T-helper 17 cell (primary cell): ENCODE measurements at regions not wholly inside any gene's neighbourhood (a gene's known extent, or its start where the extent isn't known, plus 50 kb on each side); places are given as distances from the start of the nearest gene placed in this dataset.

Experiments
- ATAC-seq: fragments of 150-1000 bp; cut with Tn5 transposase; 2 replicates; pipeline ENCODE4 v1.10.0; 2021; ENCODE audit warnings: mild to moderate bottlenecking, moderate library complexity
- DNase-seq, 3 donors: peaks; one replicate each; pipeline versions ENCODE4 v3.0.0 to v3.0.0-alpha.2; 2020 to 2021
- H3K9me3 ChIP-seq: one replicate; pipeline ENCODE4 v1.7.0; 2013; ENCODE audit warnings: low read length, mild to moderate bottlenecking; ENCODE audit not compliant: control insufficient read depth, poor library complexity, severe bottlenecking
- H3K27ac Mint-ChIP-seq: one replicate; pipeline ENCODE4 v1.8.0; 2022; ENCODE audit warnings: mild to moderate bottlenecking, moderate library complexity, mixed read lengths
- H3K27me3 Mint-ChIP-seq: one replicate; pipeline ENCODE4 v1.8.0; 2022; ENCODE audit warnings: mixed read lengths
- H3K36me3 Mint-ChIP-seq: one replicate; pipeline ENCODE4 v1.8.0; 2022; ENCODE audit warnings: low read depth, mixed read lengths
- H3K4me1 Mint-ChIP-seq: one replicate; pipeline ENCODE4 v1.8.0; 2022; ENCODE audit warnings: mild to moderate bottlenecking, mixed read lengths
- H3K4me3 Mint-ChIP-seq: one replicate; pipeline ENCODE4 v1.8.0; 2022; ENCODE audit warnings: mild to moderate bottlenecking, moderate library complexity, mixed read lengths

DNA sequence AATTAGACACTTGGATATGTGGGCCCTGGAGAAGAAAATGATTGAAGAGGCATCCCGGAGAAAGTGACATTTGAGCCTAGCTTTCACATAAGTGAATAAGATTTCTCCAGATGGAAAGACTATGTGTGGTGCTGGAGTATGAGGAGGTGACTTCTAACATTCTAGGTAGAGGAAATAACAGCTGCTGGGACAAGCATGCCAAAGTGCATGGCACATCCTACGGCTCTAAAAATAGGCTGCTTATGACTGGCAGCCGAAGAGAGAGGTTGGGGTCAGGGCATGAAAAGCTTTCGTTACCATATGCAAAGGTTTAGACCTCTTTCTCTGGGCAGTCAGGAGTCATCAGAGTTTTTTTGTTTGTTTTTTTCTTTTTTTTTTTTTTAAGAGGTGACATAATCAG is 142.0 kb downstream of the SOX3 start:
- DNase-seq (no peak), ATAC-seq (no peak)
- Mint-ChIP-seq H3K27me3 (no peaks in the 10 kb centered on the region), H3K4me3 (no peak overlapping the region), H3K4me1 (no peaks in the 10 kb centered on the region), H3K36me3 (no peaks in the 10 kb centered on the region), H3K27ac (no peak overlapping the region)
- H3K9me3 ChIP-seq = no peaks in the 10 kb centered on the region

GRCh38 chrX:140360924-140361323 is 143.9 kb downstream of the SOX3 start:
- H3K9me3 ChIP-seq = no peaks in the 10 kb centered on the region
- H3K4me1 Mint-ChIP-seq = no peaks in the 10 kb centered on the region
- ATAC-seq (no peak), DNase-seq (no peak)
- H3K27ac Mint-ChIP-seq = no peak overlapping the region
- H3K27me3 Mint-ChIP-seq = no peaks in the 10 kb centered on the region
- H3K4me3 Mint-ChIP-seq = no peak overlapping the region
- H3K36me3 Mint-ChIP-seq = no peaks in the 10 kb centered on the region

GRCh38 chrX:140360284-140360683 is 144.6 kb downstream of the SOX3 start:
- no peak overlapping the region for H3K27ac Mint-ChIP-seq
- H3K36me3 Mint-ChIP-seq = no peaks in the 10 kb centered on the region

DNA sequence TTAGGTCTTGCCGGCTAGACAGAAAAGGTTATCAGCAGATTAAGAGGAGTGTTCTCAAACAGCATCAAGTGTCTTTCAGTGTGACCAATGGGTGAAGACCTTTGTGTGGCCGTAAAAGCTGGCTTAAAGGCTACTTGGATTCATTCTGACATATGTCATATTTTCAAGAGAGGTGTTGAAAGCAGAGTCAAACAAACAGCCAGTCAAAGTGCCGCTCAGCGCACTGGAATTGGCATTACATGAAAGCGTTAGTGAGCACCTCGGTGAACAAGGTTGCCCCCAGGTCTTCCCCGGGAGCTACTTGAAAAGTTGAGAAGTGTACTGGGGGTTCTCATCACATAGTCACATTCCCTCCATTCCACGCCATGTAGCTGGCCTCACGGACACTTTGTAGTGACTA is 148.9 kb downstream of the SOX3 start:
- H3K36me3 Mint-ChIP-seq = no peaks in the 10 kb centered on the region
- ATAC-seq = no peak
- H3K9me3 ChIP-seq = no peaks in the 10 kb centered on the region
- H3K4me3 Mint-ChIP-seq = no peak overlapping the region
- H3K4me1 Mint-ChIP-seq = no peaks in the 10 kb centered on the region
- no peak overlapping the region for H3K27ac Mint-ChIP-seq
- no peaks in the 10 kb centered on the region for H3K27me3 Mint-ChIP-seq
- no peak for DNase-seq

More at GRCh38 chrX:140360284-140360683, 144.6 kb downstream of the SOX3 start:
- no peaks in the 10 kb centered on the region for H3K4me1 Mint-ChIP-seq
- no peak for ATAC-seq
- no peaks in the 10 kb centered on the region for H3K9me3 ChIP-seq
- no peaks in the 10 kb centered on the region for H3K27me3 Mint-ChIP-seq
- no peak overlapping the region for H3K4me3 Mint-ChIP-seq
- DNase-seq = no peak

GRCh38 chrX:140355429-140355828 is 149.4 kb downstream of the SOX3 start:
- H3K36me3 Mint-ChIP-seq = no peaks in the 10 kb centered on the region
- no peak for DNase-seq
- H3K9me3 ChIP-seq = no peaks in the 10 kb centered on the region
- H3K4me3 Mint-ChIP-seq = no peak overlapping the region
- no peak for ATAC-seq
- H3K27me3 Mint-ChIP-seq = no peaks in the 10 kb centered on the region
- no peaks in the 10 kb centered on the region for H3K4me1 Mint-ChIP-seq
- no peak overlapping the region for H3K27ac Mint-ChIP-seq

DNA sequence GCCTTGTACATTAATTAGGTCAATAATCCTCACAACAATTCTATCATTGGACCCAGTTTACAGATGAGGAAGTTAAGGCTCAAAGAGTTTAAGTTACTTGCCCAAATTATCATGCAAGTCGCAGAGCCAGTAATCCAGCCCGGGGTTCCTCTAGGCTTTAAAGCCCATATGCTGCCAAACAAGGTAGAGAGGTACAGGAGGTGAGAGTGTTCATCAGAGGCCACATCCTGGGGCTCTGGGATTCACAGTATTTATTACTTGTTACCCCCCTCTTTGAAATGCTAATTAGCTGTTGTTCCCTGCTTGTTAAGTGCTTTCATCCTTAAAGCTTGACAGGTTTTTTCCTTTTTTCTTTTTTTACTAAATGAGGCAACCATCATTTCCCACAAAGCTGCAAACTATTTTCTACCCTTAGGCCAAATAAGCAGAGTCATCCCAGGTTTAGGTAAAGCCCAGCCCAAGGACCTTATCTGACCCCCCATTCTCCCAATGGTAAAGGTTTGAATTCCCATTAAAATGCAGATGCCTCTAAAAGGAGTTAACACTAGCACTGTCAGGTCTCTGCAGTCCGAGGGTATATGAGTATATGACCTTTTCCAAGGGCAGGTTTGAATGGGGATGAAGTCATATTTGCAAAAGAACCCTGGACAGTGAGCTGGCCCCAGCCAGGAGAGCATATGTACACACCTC is 150.3 kb downstream of the SOX3 start:
- Mint-ChIP-seq H3K36me3 (no peaks in the 10 kb centered on the region), H3K27ac (no peak overlapping the region), H3K4me3 (no peak overlapping the region), H3K27me3 (no peaks in the 10 kb centered on the region), H3K4me1 (no peaks in the 10 kb centered on the region)
- ATAC-seq = no peak
- no peaks in the 10 kb centered on the region for H3K9me3 ChIP-seq
- DNase-seq = no peak

DNA sequence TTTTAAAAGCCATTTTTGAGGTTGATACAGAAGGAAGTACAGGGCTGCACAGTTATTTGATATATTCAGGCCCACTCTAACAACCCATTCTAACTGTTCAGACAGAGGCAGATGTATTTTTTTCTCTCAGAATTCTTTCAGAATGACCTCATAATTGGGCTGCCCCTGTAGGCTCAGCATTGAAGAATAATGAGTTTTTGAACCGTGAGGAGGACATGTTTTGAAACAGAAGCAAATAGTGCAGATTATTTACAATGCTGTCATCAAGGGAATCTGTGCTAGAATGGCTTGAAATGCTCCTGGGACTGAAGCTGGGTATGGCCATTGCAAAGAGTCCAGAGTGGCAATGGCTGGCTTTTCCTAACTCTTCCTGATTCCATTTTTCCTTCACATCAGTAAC is 158.1 kb downstream of the SOX3 start:
- H3K9me3 ChIP-seq = no peaks in the 10 kb centered on the region
- no peaks in the 10 kb centered on the region for H3K4me1 Mint-ChIP-seq
- no peak overlapping the region for H3K4me3 Mint-ChIP-seq
- H3K36me3 Mint-ChIP-seq = no peaks in the 10 kb centered on the region
- H3K27me3 Mint-ChIP-seq = no peaks in the 10 kb centered on the region
- ATAC-seq = no peak
- DNase-seq = no peak
- H3K27ac Mint-ChIP-seq = no peak overlapping the region

- ATAC-seq (no peak), DNase-seq (no peak)
- H3K36me3 Mint-ChIP-seq = no peaks in the 10 kb centered on the region
- H3K4me1 Mint-ChIP-seq = no peaks in the 10 kb centered on the region
- H3K27ac Mint-ChIP-seq = no peak overlapping the region
- no peak overlapping the region for H3K4me3 Mint-ChIP-seq
- H3K27me3 Mint-ChIP-seq = no peaks in the 10 kb centered on the region
- no peaks in the 10 kb centered on the region for H3K9me3 ChIP-seq
These were observed 161.5 kb downstream of the SOX3 start for GRCh38 chrX:140343226-140343868.

GRCh38 chrX:140342410-140342809 is 162.5 kb downstream of the SOX3 start:
- Mint-ChIP-seq H3K27ac (no peak overlapping the region), H3K4me1 (no peaks in the 10 kb centered on the region), H3K4me3 (no peak overlapping the region), H3K36me3 (no peaks in the 10 kb centered on the region), H3K27me3 (no peaks in the 10 kb centered on the region)
- no peak for ATAC-seq
- no peaks in the 10 kb centered on the region for H3K9me3 ChIP-seq
- DNase-seq = no peak

DNA sequence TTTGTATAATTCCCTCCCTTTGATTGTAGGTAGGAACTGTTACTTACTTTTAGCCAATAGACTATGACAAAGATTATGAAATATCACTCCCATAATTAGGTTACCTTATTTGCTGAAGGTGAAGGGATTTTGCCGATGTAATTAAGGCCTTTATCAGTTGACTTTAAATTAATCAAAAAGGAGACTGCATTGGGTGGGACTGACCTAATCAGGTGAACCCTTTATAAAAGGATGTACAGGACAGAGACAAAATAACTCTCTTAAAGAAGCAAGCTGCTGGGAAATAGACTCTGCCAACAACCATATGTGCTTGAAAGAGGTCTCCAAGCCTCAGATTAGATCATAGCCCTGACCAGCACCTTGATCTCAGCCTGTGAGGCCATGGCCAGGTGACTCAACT is 167.6 kb downstream of the SOX3 start:
- Mint-ChIP-seq H3K27me3 (no peaks in the 10 kb centered on the region), H3K36me3 (no peaks in the 10 kb centered on the region), H3K4me1 (no peaks in the 10 kb centered on the region), H3K4me3 (no peak overlapping the region), H3K27ac (no peak overlapping the region)
- no peaks in the 10 kb centered on the region for H3K9me3 ChIP-seq
- DNase-seq = no peak
- no peak for ATAC-seq

DNA sequence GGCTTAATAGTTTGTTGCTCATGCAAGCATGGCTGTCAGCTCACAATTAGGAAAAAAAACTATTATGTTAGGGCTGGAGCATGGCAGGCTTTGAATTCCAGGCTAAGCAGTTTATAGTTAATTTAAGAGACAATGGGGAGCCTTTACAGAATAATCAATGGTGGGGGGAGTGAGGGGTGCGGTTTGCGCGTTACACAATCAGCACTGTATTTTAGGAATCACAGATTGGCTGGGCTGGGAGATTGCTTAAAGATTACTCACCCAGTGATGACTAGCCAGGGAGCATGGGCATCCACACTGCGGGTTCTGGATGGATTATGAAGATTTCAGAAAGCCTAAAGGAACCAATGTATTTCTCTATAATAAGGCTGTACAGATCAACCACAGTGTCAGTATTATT is 186.6 kb downstream of the SOX3 start:
- H3K4me3 Mint-ChIP-seq = no peak overlapping the region
- DNase-seq (no peak), ATAC-seq (no peak)
- H3K27me3 Mint-ChIP-seq = no peaks in the 10 kb centered on the region
- H3K27ac Mint-ChIP-seq = no peak overlapping the region
- H3K9me3 ChIP-seq = no peaks in the 10 kb centered on the region
- H3K4me1 Mint-ChIP-seq = no peaks in the 10 kb centered on the region
- H3K36me3 Mint-ChIP-seq = no peaks in the 10 kb centered on the region

DNA sequence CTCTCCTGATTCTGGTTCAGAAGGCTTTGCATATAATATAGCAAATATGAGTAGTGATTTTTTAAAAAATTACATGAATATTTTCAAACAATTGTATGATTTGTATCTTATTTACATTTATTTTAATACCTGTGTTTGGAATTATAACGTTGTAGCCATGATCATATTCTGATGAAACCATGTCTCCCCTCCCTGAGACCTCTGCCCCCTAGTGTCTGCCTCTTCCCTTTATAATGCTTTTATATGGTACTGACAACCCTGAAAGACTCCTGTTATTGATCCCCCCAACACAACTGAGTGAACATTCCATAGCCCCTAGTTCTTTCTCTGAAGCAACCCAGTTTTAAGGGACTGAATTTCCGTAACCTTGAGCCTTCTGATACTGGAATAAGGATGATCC is 187.4 kb downstream of the SOX3 start:
- H3K9me3 ChIP-seq = no peaks in the 10 kb centered on the region
- Mint-ChIP-seq H3K27me3 (no peaks in the 10 kb centered on the region), H3K4me3 (no peak overlapping the region), H3K36me3 (no peaks in the 10 kb centered on the region), H3K27ac (no peak overlapping the region), H3K4me1 (no peaks in the 10 kb centered on the region)
- DNase-seq = no peak
- no peak for ATAC-seq

GRCh38 chrX:140298960-140299825 is 205.7 kb downstream of the SOX3 start:
- Mint-ChIP-seq H3K27ac (no peak overlapping the region), H3K27me3 (no peaks in the 10 kb centered on the region), H3K4me1 (no peaks in the 10 kb centered on the region), H3K4me3 (no peak overlapping the region), H3K36me3 (no peaks in the 10 kb centered on the region)
- DNase-seq = no peak
- ATAC-seq = no peak
- H3K9me3 ChIP-seq = no peaks in the 10 kb centered on the region
